GM23338 (cell line): ENCODE measurements at regions not wholly inside any gene's neighbourhood (a gene's known extent, or its start where the extent isn't known, plus 50 kb on each side); places are given as distances from the start of the nearest gene placed in this dataset.

Experiments
- ATAC-seq: fragments of 200-7000 bp; cut with Tn5 transposase; 3 replicates; pipeline ENCODE4 v1.9.1; 2020
- DNase-seq: peaks from one replicate; pipeline ENCODE4 v3.0.0-alpha.2; 2015; ENCODE audit warnings: low spot score
- H2AFZ ChIP-seq: fragments of 200-600 bp; sonication (generic); 2 replicates; pipeline ENCODE4 v1.8.0; 2016; ENCODE audit warnings: antibody characterized with exemption, mild to moderate bottlenecking, moderate library complexity
- H3F3A ChIP-seq: fragments of 200-600 bp; sonication (generic); replicated peaks from 2 replicates; pipeline ENCODE4 v1.8.0; 2017; ENCODE audit warnings: antibody characterized with exemption, mixed run types, low read depth
- H3K27ac ChIP-seq: fragments of 200-600 bp; sonication (generic); 2 replicates; pipeline ENCODE4 v1.6.1; 2016; ENCODE audit warnings: low read depth
- H3K27me3 ChIP-seq: fragments of 200-600 bp; sonication (generic); 2 replicates; pipeline ENCODE4 v1.8.0; 2016; ENCODE audit warnings: mild to moderate bottlenecking, mixed run types, moderate library complexity; ENCODE audit not compliant: insufficient read depth
- H3K36me3 ChIP-seq: fragments of 200-600 bp; sonication (generic); 2 replicates; pipeline ENCODE4 v1.8.0; 2016; ENCODE audit warnings: mild to moderate bottlenecking; ENCODE audit not compliant: insufficient read depth
- H3K4me1 ChIP-seq: fragments of 200-600 bp; sonication (generic); 2 replicates; pipeline ENCODE4 v1.8.0; 2016; ENCODE audit warnings: mild to moderate bottlenecking, moderate library complexity; ENCODE audit not compliant: insufficient read depth
- H3K4me2 ChIP-seq: fragments of 200-600 bp; sonication (generic); 2 replicates; pipeline ENCODE4 v1.7.1; 2017; ENCODE audit warnings: mixed run types
- H3K4me3 ChIP-seq: fragments of 200-600 bp; sonication (generic); 2 replicates; pipeline ENCODE4 v1.6.1; 2016; ENCODE audit warnings: mixed run types
- H3K79me2 ChIP-seq: fragments of 200-600 bp; sonication (generic); replicated peaks from 2 replicates; pipeline ENCODE4 v1.8.0; 2017; ENCODE audit warnings: mild to moderate bottlenecking; ENCODE audit not compliant: insufficient read depth
- H3K9me2 ChIP-seq: fragments of 200-600 bp; sonication (generic); 2 replicates; pipeline ENCODE4 v1.8.0; 2017; ENCODE audit not compliant: insufficient read depth
- H4K20me1 ChIP-seq: fragments of 200-600 bp; sonication (generic); replicated peaks from 2 replicates; pipeline ENCODE4 v1.8.0; 2017; ENCODE audit warnings: mild to moderate bottlenecking; ENCODE audit not compliant: insufficient read depth
- H3K27ac Mint-ChIP-seq: 2 replicates; pipeline ENCODE4 v1.8.0; 2020; ENCODE audit warnings: inconsistent platforms, mild to moderate bottlenecking, moderate library complexity, mixed read lengths
- H3K27me3 Mint-ChIP-seq: 3 replicates; pipeline ENCODE4 v1.8.0; 2022; ENCODE audit warnings: low read depth, mild to moderate bottlenecking, moderate library complexity, mixed read lengths, inconsistent platforms; ENCODE audit not compliant: insufficient read depth, poor library complexity
- H3K36me3 Mint-ChIP-seq: 3 replicates; pipeline ENCODE4 v1.8.0; 2021; ENCODE audit warnings: low read depth, mild to moderate bottlenecking, inconsistent platforms, moderate library complexity, mixed read lengths
- H3K4me1 Mint-ChIP-seq: 3 replicates; pipeline ENCODE4 v1.8.0; 2020; ENCODE audit warnings: mild to moderate bottlenecking, inconsistent platforms, mixed read lengths
- H3K4me3 Mint-ChIP-seq: 3 replicates; pipeline ENCODE4 v1.8.0; 2021; ENCODE audit warnings: moderate library complexity, mild to moderate bottlenecking, inconsistent platforms, mixed read lengths
- H3K9me3 Mint-ChIP-seq: 3 replicates; pipeline ENCODE4 v1.8.0; 2020; ENCODE audit warnings: moderate library complexity, mild to moderate bottlenecking, inconsistent platforms, mixed read lengths
- CREB1 ChIP-seq: fragments of 250-450 bp; sonication (Bioruptor Pico); IDR thresholded peaks from 2 replicates; pipeline ENCODE4 v1.5.0; 2020; ENCODE audit warnings: low read depth, mild to moderate bottlenecking, moderate library complexity
- EZH2 ChIP-seq: fragments of 200-600 bp; sonication (generic); IDR thresholded peaks from one replicate; pipeline ENCODE4 v1.8.0; 2017; ENCODE audit warnings: antibody characterized with exemption, mild to moderate bottlenecking, low read depth; ENCODE audit not compliant: unreplicated experiment
- EZH2phosphoT487 ChIP-seq: fragments of 200-600 bp; sonication (generic); IDR thresholded peaks from one replicate; pipeline ENCODE4 v1.8.1; 2018; ENCODE audit warnings: antibody characterized with exemption; ENCODE audit not compliant: unreplicated experiment
- NANOG ChIP-seq: IDR thresholded peaks from 2 replicates; pipeline ENCODE4 v1.6.1; 2016; ENCODE audit warnings: antibody characterized with exemption, borderline replicate concordance
- POLR2AphosphoS5 ChIP-seq: IDR thresholded peaks from 2 replicates; pipeline ENCODE4 v1.6.1; 2016; ENCODE audit warnings: antibody characterized with exemption, low read depth
- STAT1 ChIP-seq: IDR thresholded peaks from one replicate; pipeline ENCODE4 v1.6.1; 2016; ENCODE audit warnings: antibody characterized with exemption; ENCODE audit not compliant: unreplicated experiment
- ZNF331 ChIP-seq: fragments of 250-450 bp; sonication (Bioruptor Pico); IDR thresholded peaks from 2 replicates; pipeline ENCODE4 v1.5.0; 2020; ENCODE audit warnings: low read depth, mild to moderate bottlenecking, moderate library complexity
- TF ChIP-seq, protein P1 (sequence below), 2 experiments: fragments of 200-600 bp in 1 of 2; sonication (generic) in 1 of 2; conservative IDR thresholded peaks; 2 replicates each; pipeline versions ENCODE4 v1.5.1 to v1.6.1; 2016 to 2017; ENCODE audit warnings: antibody characterized with exemption in 2 of 2, low read depth in 2 of 2, mild to moderate bottlenecking in 2 of 2, moderate library complexity in 1 of 2
- TF ChIP-seq, protein P2 (sequence below): IDR thresholded peaks from 2 replicates; pipeline ENCODE4 v1.6.1; 2016; ENCODE audit warnings: antibody characterized with exemption
- TF ChIP-seq, protein P3 (sequence below): fragments of 250-450 bp; sonication (Bioruptor Pico); IDR thresholded peaks from 2 replicates; pipeline ENCODE4 v1.5.0; 2020; ENCODE audit warnings: mild to moderate bottlenecking, moderate library complexity

DNA sequence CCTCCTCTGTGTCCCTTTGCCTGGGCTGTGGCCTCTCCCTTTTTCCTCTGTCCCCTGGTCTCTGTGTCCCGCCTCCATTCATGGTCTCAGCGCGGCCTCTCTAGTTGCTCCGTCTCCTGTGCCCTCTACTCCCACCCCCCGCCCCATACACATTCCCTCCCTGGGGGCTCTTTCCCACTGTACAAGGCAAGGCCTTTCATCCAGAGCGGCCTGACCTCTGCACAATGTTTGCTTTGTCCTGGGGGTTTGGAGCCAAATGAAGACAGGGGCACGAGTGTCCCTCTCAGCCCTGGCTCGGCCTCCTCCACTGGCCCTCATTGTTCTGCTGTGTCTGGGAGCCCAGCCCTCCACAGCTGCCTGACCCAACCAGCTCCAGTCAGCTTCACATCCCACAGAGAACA, 678.6 kb downstream of the BCL11B start (continued):
- TF ChIP-seq, protein P1, sequence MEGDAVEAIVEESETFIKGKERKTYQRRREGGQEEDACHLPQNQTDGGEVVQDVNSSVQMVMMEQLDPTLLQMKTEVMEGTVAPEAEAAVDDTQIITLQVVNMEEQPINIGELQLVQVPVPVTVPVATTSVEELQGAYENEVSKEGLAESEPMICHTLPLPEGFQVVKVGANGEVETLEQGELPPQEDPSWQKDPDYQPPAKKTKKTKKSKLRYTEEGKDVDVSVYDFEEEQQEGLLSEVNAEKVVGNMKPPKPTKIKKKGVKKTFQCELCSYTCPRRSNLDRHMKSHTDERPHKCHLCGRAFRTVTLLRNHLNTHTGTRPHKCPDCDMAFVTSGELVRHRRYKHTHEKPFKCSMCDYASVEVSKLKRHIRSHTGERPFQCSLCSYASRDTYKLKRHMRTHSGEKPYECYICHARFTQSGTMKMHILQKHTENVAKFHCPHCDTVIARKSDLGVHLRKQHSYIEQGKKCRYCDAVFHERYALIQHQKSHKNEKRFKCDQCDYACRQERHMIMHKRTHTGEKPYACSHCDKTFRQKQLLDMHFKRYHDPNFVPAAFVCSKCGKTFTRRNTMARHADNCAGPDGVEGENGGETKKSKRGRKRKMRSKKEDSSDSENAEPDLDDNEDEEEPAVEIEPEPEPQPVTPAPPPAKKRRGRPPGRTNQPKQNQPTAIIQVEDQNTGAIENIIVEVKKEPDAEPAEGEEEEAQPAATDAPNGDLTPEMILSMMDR (conservative IDR thresholded peaks at IDR 0.05; ENCODE audit: low read depth in 2 of 2): no peak
- TF ChIP-seq EZH2phosphoT487: no peak
- TF ChIP-seq NANOG: no peak
- no peak for TF ChIP-seq EZH2
- TF ChIP-seq, protein P2, sequence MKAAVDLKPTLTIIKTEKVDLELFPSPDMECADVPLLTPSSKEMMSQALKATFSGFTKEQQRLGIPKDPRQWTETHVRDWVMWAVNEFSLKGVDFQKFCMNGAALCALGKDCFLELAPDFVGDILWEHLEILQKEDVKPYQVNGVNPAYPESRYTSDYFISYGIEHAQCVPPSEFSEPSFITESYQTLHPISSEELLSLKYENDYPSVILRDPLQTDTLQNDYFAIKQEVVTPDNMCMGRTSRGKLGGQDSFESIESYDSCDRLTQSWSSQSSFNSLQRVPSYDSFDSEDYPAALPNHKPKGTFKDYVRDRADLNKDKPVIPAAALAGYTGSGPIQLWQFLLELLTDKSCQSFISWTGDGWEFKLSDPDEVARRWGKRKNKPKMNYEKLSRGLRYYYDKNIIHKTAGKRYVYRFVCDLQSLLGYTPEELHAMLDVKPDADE: no peak
- no peak for TF ChIP-seq ZNF331
- TF ChIP-seq STAT1: no peak
- TF ChIP-seq CREB1 (CRISPR knock-in tag): no peak

DNA sequence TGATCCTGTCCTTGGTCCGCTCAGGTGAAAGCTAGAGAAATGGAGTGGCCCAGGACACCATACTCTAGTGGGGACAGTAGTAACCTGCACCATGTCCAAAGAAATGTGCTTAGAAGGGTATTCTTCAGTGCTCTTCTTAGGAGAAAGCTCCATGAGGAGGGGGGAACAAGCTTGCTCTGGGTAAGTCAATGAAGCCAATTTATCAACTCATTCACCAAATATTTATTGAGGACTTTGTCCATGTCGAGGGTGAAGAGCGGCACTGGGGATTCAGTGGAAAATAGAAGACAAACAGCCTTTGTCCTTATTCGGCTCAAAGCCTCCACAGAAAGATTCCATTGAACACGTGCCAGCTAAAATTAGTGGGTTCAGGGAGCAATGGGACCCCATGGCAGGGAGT, 677.8 kb downstream of the BCL11B start:
- Histone ChIP-seq H3K4me1 (no peaks in the 10 kb centered on the region), H3F3A (no peaks in the 10 kb centered on the region), H3K27me3 (no peaks in the 10 kb centered on the region), H3K4me3 (no peak overlapping the region), H2AFZ (no peak overlapping the region), H4K20me1 (no peaks in the 10 kb centered on the region), H3K79me2 (no peaks in the 10 kb centered on the region), H3K27ac (no peak overlapping the region), H3K9me2 (peaks cover 6% of the 10 kb centered on the region; the same call in 1 of the 2 replicates), H3K36me3 (0 out of 2 replicates have a peak, but pooled peaks cover 3% of the 10 kb centered on the region), H3K4me2 (no peak overlapping the region)
- H3K27ac Mint-ChIP-seq: no peak overlapping the region
- H3K9me3 Mint-ChIP-seq: peaks cover 24% of the 10 kb centered on the region
- DNase-seq (no peak), ATAC-seq (no peak)
- H3K36me3 Mint-ChIP-seq: peaks cover 13% of the 10 kb centered on the region; the same call in 2 of the 3 replicates
- H3K27me3 Mint-ChIP-seq: peaks cover 8% of the 10 kb centered on the region
- no peak overlapping the region for H3K4me3 Mint-ChIP-seq
- H3K4me1 Mint-ChIP-seq: no peaks in the 10 kb centered on the region
- TF ChIP-seq, protein P3, sequence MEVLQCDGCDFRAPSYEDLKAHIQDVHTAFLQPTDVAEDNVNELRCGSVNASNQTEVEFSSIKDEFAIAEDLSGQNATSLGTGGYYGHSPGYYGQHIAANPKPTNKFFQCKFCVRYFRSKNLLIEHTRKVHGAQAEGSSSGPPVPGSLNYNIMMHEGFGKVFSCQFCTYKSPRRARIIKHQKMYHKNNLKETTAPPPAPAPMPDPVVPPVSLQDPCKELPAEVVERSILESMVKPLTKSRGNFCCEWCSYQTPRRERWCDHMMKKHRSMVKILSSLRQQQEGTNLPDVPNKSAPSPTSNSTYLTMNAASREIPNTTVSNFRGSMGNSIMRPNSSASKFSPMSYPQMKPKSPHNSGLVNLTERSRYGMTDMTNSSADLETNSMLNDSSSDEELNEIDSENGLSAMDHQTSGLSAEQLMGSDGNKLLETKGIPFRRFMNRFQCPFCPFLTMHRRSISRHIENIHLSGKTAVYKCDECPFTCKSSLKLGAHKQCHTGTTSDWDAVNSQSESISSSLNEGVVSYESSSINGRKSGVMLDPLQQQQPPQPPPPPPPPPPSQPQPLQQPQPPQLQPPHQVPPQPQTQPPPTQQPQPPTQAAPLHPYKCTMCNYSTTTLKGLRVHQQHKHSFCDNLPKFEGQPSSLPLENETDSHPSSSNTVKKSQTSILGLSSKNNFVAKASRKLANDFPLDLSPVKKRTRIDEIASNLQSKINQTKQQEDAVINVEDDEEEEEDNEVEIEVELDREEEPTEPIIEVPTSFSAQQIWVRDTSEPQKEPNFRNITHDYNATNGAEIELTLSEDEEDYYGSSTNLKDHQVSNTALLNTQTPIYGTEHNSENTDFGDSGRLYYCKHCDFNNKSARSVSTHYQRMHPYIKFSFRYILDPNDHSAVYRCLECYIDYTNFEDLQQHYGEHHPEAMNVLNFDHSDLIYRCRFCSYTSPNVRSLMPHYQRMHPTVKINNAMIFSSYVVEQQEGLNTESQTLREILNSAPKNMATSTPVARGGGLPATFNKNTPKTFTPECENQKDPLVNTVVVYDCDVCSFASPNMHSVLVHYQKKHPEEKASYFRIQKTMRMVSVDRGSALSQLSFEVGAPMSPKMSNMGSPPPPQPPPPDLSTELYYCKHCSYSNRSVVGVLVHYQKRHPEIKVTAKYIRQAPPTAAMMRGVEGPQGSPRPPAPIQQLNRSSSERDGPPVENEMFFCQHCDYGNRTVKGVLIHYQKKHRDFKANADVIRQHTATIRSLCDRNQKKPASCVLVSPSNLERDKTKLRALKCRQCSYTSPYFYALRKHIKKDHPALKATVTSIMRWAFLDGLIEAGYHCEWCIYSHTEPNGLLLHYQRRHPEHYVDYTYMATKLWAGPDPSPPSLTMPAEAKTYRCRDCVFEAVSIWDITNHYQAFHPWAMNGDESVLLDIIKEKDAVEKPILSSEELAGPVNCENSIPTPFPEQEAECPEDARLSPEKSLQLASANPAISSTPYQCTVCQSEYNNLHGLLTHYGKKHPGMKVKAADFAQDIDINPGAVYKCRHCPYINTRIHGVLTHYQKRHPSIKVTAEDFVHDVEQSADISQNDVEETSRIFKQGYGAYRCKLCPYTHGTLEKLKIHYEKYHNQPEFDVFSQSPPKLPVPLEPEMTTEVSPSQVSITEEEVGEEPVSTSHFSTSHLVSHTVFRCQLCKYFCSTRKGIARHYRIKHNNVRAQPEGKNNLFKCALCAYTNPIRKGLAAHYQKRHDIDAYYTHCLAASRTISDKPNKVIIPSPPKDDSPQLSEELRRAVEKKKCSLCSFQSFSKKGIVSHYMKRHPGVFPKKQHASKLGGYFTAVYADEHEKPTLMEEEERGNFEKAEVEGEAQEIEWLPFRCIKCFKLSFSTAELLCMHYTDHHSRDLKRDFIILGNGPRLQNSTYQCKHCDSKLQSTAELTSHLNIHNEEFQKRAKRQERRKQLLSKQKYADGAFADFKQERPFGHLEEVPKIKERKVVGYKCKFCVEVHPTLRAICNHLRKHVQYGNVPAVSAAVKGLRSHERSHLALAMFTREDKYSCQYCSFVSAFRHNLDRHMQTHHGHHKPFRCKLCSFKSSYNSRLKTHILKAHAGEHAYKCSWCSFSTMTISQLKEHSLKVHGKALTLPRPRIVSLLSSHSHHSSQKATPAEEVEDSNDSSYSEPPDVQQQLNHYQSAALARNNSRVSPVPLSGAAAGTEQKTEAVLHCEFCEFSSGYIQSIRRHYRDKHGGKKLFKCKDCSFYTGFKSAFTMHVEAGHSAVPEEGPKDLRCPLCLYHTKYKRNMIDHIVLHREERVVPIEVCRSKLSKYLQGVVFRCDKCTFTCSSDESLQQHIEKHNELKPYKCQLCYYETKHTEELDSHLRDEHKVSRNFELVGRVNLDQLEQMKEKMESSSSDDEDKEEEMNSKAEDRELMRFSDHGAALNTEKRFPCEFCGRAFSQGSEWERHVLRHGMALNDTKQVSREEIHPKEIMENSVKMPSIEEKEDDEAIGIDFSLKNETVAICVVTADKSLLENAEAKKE (CRISPR knock-in tag): no peak
- TF ChIP-seq, protein P1 (conservative IDR thresholded peaks at IDR 0.05; ENCODE audit: low read depth in 2 of 2): no peak
- no peak for TF ChIP-seq EZH2phosphoT487
- no peak for TF ChIP-seq STAT1
- TF ChIP-seq ZNF331: no peak
- TF ChIP-seq, protein P2: no peak
- TF ChIP-seq POLR2AphosphoS5: no peak
